GM23248 (cell line): ENCODE measurements at regions not wholly inside any gene's neighbourhood (a gene's known extent, or its start where the extent isn't known, plus 50 kb on each side); places are given as distances from the start of the nearest gene placed in this dataset.

Experiments
- DNase-seq: peaks from one replicate; pipeline ENCODE4 v3.0.0-alpha.2; 2015
- H2AFZ ChIP-seq: fragments of 200-600 bp; sonication (generic); 2 replicates; pipeline ENCODE4 v1.6.1; 2016; ENCODE audit warnings: antibody characterized with exemption
- H3F3A ChIP-seq: fragments of 200-600 bp; sonication (generic); 2 replicates; pipeline ENCODE4 v1.6.1; 2016; ENCODE audit warnings: mild to moderate bottlenecking, antibody characterized with exemption, mixed run types; ENCODE audit not compliant: insufficient read depth
- H3K27ac ChIP-seq: fragments of 200-600 bp; sonication (generic); 2 replicates; pipeline ENCODE4 v1.5.1; 2016; ENCODE audit warnings: mild to moderate bottlenecking
- H3K27me3 ChIP-seq: fragments of 200-600 bp; sonication (generic); replicated peaks from 2 replicates; pipeline ENCODE4 v1.6.1; 2016; ENCODE audit warnings: mild to moderate bottlenecking; ENCODE audit not compliant: insufficient read depth
- H3K36me3 ChIP-seq: fragments of 200-600 bp; sonication (generic); 2 replicates; pipeline ENCODE4 v1.6.1; 2016; ENCODE audit warnings: low read depth, mild to moderate bottlenecking
- H3K4me1 ChIP-seq: fragments of 200-600 bp; sonication (generic); 2 replicates; pipeline ENCODE4 v1.6.1; 2016; ENCODE audit warnings: mild to moderate bottlenecking; ENCODE audit not compliant: insufficient read depth
- H3K4me2 ChIP-seq: fragments of 200-600 bp; sonication (generic); one replicate; pipeline ENCODE4 v1.6.1; 2016; ENCODE audit warnings: mild to moderate bottlenecking; ENCODE audit not compliant: unreplicated experiment
- H3K4me3 ChIP-seq: fragments of 200-600 bp; sonication (generic); 2 replicates; pipeline ENCODE4 v1.5.1; 2016; ENCODE audit warnings: mild to moderate bottlenecking
- H3K79me2 ChIP-seq: fragments of 200-600 bp; sonication (generic); 2 replicates; pipeline ENCODE4 v1.6.1; 2016; ENCODE audit warnings: mild to moderate bottlenecking; ENCODE audit not compliant: insufficient read depth
- H3K9ac ChIP-seq: fragments of 200-600 bp; sonication (generic); 2 replicates; pipeline ENCODE4 v1.6.1; 2016; ENCODE audit warnings: mild to moderate bottlenecking
- H3K9me2 ChIP-seq: fragments of 200-600 bp; sonication (generic); 2 replicates; pipeline ENCODE4 v1.6.1; 2016; ENCODE audit warnings: mixed run types, mild to moderate bottlenecking, moderate library complexity; ENCODE audit not compliant: insufficient read depth
- H3K9me3 ChIP-seq: fragments of 200-600 bp; sonication (generic); one replicate; pipeline ENCODE4 v1.6.1; 2017; ENCODE audit warnings: low read depth
- H4K20me1 ChIP-seq: fragments of 200-600 bp; sonication (generic); 2 replicates; pipeline ENCODE4 v1.6.0; 2016; ENCODE audit not compliant: insufficient read depth
- EZH2 ChIP-seq: fragments of 200-600 bp; sonication (generic); IDR thresholded peaks from 2 replicates; pipeline ENCODE4 v1.6.1; 2018; ENCODE audit warnings: antibody characterized with exemption, mild to moderate bottlenecking; ENCODE audit not compliant: insufficient read depth, poor library complexity, severe bottlenecking
- EZH2phosphoT487 ChIP-seq: fragments of 200-600 bp; sonication (generic); IDR thresholded peaks from 2 replicates; pipeline ENCODE4 v1.6.1; 2018; ENCODE audit warnings: antibody characterized with exemption, moderate library complexity, mild to moderate bottlenecking, low read depth; ENCODE audit not compliant: insufficient read depth
- WGBS, 2 experiments: methylation state at CpG; one replicate each; pipeline ENCODE4 v1.1.6; 2015 to 2017; ENCODE audit warnings: low lambda C conversion rate in 2 of 2, low coverage in 1 of 2; ENCODE audit errors: missing lambda C conversion rate in 2 of 2; 5-methylcytosine and 5-hydroxymethylcytosine counted together
- in situ Hi-C: fragments of 300-500 bp; cut with MboI; formaldehyde crosslinking; loops from 2 replicates; pipeline ENCODE4 v1.15.0; 2020

DNA sequence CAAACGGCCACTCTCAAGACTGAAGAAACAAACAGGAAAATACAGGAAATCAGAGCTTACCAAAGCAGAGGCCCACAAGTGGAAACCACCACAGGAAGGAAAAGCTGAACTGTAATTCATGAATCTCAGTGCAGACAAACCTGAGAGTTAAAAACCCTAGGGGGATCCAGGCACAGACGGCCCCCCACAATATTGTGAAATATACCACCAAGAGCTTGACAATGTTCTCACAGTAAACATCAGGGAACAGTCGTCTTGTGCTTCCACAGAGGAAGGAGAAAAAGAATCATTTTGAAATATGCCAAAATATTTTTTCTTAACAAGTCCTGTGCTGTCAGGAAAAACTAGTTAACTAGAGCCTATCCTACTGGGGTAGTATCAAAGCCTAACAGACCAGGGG, 68.2 kb upstream of the NRG3 start:
- Histone ChIP-seq H3K9me2 (no peaks in the 10 kb centered on the region), H3K27me3 (no peaks in the 10 kb centered on the region), H3K9me3 (no peaks in the 10 kb centered on the region), H3K79me2 (no peaks in the 10 kb centered on the region), H3K4me3 (no peak overlapping the region), H3F3A (no peaks in the 10 kb centered on the region), H3K4me1 (no peaks in the 10 kb centered on the region), H2AFZ (no peak overlapping the region), H3K36me3 (no peaks in the 10 kb centered on the region), H3K27ac (no peak overlapping the region), H3K9ac (no peak overlapping the region), H3K4me2 (no peak overlapping the region), H4K20me1 (no peaks in the 10 kb centered on the region)
- in situ Hi-C loops, result no loop called here
- DNase-seq, result no peak
- TF ChIP-seq EZH2 (no peak), EZH2phosphoT487 (no peak)
- 4 to 8% methylated on average over 3 of the region's 3 CpGs for WGBS, 2 experiments

DNA sequence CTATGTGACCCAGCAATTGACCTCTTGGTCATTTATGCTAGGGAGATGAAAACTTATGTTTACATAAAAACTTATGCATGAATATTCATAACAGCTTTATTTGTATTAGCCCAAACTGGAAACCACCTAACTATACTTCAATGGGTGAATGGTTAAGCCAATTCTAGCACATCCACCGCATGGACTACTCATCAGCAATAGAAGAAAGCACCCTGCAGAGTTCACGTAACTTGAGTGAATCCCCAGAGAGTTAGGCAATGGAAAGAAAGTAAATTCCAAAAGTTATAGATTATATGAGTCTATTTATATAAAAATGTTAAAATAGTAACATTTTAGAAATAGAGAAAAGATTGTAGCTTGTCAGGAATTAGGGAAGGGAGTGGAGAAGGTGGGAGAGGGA, 60.2 kb upstream of the NRG3 start:
- no peaks in the 10 kb centered on the region for H3K79me2 ChIP-seq
- no peaks in the 10 kb centered on the region for H3K9me2 ChIP-seq
- no peaks in the 10 kb centered on the region for H3K9me3 ChIP-seq
- DNase-seq, result no peak
- WGBS, 2 experiments, result 22 to 23% methylated on average over 2 of the region's 2 CpGs
- no peak overlapping the region for H3K27ac ChIP-seq
- H3K4me2 ChIP-seq, result no peak overlapping the region
- no peaks in the 10 kb centered on the region for H3F3A ChIP-seq
- H3K4me1 ChIP-seq, result no peaks in the 10 kb centered on the region
- no peak overlapping the region for H2AFZ ChIP-seq
- in situ Hi-C loops, result no loop called here
- H3K36me3 ChIP-seq, result no peaks in the 10 kb centered on the region
- TF ChIP-seq EZH2phosphoT487 (no peak), EZH2 (no peak)
- H4K20me1 ChIP-seq, result no peaks in the 10 kb centered on the region
- H3K27me3 ChIP-seq, result no peaks in the 10 kb centered on the region
- no peak overlapping the region for H3K4me3 ChIP-seq
- no peak overlapping the region for H3K9ac ChIP-seq

DNA sequence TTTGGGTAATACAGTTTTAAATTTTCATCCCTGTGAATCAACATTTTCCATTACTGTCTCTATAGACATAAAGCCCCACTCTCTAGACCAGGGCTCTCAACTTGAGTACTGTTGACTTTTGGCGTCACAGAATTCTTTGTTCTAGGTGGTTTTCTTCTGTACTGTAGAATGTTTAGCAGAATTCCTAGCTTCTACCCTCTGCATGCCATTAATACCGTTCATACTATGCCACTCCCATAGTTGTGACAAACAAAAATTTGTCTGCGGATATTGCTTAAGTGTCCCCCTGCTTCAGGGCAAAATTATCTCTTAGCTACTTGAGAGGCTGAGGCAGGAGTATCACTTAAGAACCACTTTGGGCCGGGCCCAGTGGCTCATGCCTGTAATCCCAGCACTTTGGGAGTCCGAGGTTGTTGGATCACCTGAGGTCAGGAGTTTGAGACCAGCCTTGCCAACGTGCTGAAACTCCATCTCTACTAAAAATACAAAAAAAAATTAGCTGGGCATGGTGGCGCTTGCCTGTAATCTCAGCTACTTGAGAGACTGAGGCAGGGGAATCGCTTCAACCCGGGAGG, 57.3 kb upstream of the NRG3 start:
- H3K9me2 ChIP-seq, result no peaks in the 10 kb centered on the region
- no peaks in the 10 kb centered on the region for H4K20me1 ChIP-seq
- H3K4me3 ChIP-seq, result no peak overlapping the region
- no peaks in the 10 kb centered on the region for H3K4me1 ChIP-seq
- no peak overlapping the region for H3K9ac ChIP-seq
- H3K27me3 ChIP-seq, result no peaks in the 10 kb centered on the region
- no peak for TF ChIP-seq EZH2phosphoT487
- no peak for TF ChIP-seq EZH2
- H2AFZ ChIP-seq, result no peak overlapping the region
- no peaks in the 10 kb centered on the region for H3F3A ChIP-seq
- WGBS, 2 experiments, result 26 to 32% methylated on average over 9 of the region's 9 CpGs
- no peaks in the 10 kb centered on the region for H3K36me3 ChIP-seq
- no peak overlapping the region for H3K4me2 ChIP-seq
- no peaks in the 10 kb centered on the region for H3K9me3 ChIP-seq
- H3K27ac ChIP-seq, result no peak overlapping the region
- DNase-seq, result no peak
- no peaks in the 10 kb centered on the region for H3K79me2 ChIP-seq
- in situ Hi-C loops, result no loop called here

DNA sequence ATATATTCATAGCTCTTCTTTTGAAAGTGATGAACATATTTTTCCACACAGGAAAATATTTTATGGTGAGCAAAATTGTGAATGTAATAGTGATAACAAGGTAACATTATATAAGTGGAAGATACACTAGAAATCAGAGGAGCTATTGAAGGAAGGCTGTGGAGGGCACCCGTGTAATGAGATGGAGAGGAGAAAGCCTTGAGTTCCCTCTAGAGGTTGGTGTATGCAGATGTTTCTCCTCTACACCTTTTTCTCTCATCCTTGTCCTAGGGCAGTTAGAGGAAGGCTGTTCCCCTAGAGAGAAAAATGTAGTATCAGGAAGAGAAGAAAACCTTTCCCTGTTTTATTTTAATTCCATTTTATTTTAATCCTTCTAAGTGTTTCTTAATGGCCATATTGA, 54.6 kb upstream of the NRG3 start:
- Histone ChIP-seq H3K9me2 (no peaks in the 10 kb centered on the region), H3K79me2 (no peaks in the 10 kb centered on the region), H3F3A (no peaks in the 10 kb centered on the region), H3K9me3 (no peaks in the 10 kb centered on the region), H3K27me3 (no peaks in the 10 kb centered on the region), H3K4me1 (no peaks in the 10 kb centered on the region), H3K9ac (no peak overlapping the region), H3K4me2 (no peak overlapping the region), H3K27ac (no peak overlapping the region), H3K4me3 (no peak overlapping the region), H4K20me1 (no peaks in the 10 kb centered on the region), H2AFZ (no peak overlapping the region), H3K36me3 (no peaks in the 10 kb centered on the region)
- 0 to 6% methylated on average over 1 of the region's 1 CpG for WGBS, 2 experiments
- TF ChIP-seq EZH2phosphoT487 (no peak), EZH2 (no peak)
- no peak for DNase-seq
- in situ Hi-C loops, result no loop called here
